GM18868 (cell line): ENCODE measurements at regions not wholly inside any gene's neighbourhood (a gene's known extent, or its start where the extent isn't known, plus 50 kb on each side); places are given as distances from the start of the nearest gene placed in this dataset.
"Not testable (repeated sequence)": the region's sequence is repeated elsewhere in the genome, so short reads cannot be mapped to it uniquely, and the experiment has no call there.

Experiments used
- ATAC-seq: cut with Tn5 transposase; IDR thresholded peaks from one replicate; pipeline ENCODE4 v1.9.1; 2021; ENCODE audit warnings: mild to moderate bottlenecking, moderate library complexity; ENCODE audit not compliant: unreplicated experiment

- no peak for ATAC-seq
Observed at GRCh38 chr18:1624612-1625011, 719.9 kb downstream of the ADCYAP1 start.

GRCh38 chr18:1627494-1627893 lies 722.8 kb downstream of the ADCYAP1 start:
- no peak for ATAC-seq

GRCh38 chr18:1648712-1649111 lies 744.0 kb downstream of the ADCYAP1 start:
- no peak for ATAC-seq

- no peak for ATAC-seq
Observed at GRCh38 chr18:1652018-1652417, 747.3 kb downstream of the ADCYAP1 start.

- no peak for ATAC-seq
Observed at GRCh38 chr18:1653873-1654272, 749.2 kb downstream of the ADCYAP1 start.

- ATAC-seq: no peak
Observed at GRCh38 chr18:1657876-1658275, 753.2 kb downstream of the ADCYAP1 start.

- no peak for ATAC-seq
Observed at GRCh38 chr18:1658908-1659566, 754.4 kb downstream of the ADCYAP1 start.

GRCh38 chr18:1663879-1664705 lies 759.4 kb downstream of the ADCYAP1 start:
- ATAC-seq: peak; percentile 88

- no peak for ATAC-seq
Observed at GRCh38 chr18:1665079-1665478, 760.4 kb downstream of the ADCYAP1 start.

- ATAC-seq: no peak
Observed at GRCh38 chr18:1668279-1668678, 763.6 kb downstream of the ADCYAP1 start.

- not testable (repeated sequence) for ATAC-seq
Observed at GRCh38 chr18:1671710-1672109, 767.0 kb downstream of the ADCYAP1 start.

- no peak for ATAC-seq
Observed at GRCh38 chr18:1676387-1676786, 771.7 kb downstream of the ADCYAP1 start.

- ATAC-seq: no peak
Observed at GRCh38 chr18:1680108-1680507, 775.4 kb downstream of the ADCYAP1 start.

GRCh38 chr18:1691863-1692262 lies 787.2 kb downstream of the ADCYAP1 start:
- ATAC-seq: no peak

GRCh38 chr18:1708006-1708405 lies 803.3 kb downstream of the ADCYAP1 start:
- no peak for ATAC-seq

GRCh38 chr18:1710114-1710513 lies 805.4 kb downstream of the ADCYAP1 start:
- no peak for ATAC-seq

- no peak for ATAC-seq
Observed at GRCh38 chr18:1732143-1732542, 827.5 kb downstream of the ADCYAP1 start.

GRCh38 chr18:1746131-1746530 lies 825.2 kb downstream of the METTL4 start:
- no peak for ATAC-seq

- no peak for ATAC-seq
Observed at GRCh38 chr18:1751249-1751648, 820.1 kb downstream of the METTL4 start.

- ATAC-seq: no peak
Observed at GRCh38 chr18:1760901-1761300, 810.4 kb downstream of the METTL4 start.

GRCh38 chr18:1774261-1774660 lies 797.0 kb downstream of the METTL4 start:
- ATAC-seq: no peak

- ATAC-seq: no peak
Observed at GRCh38 chr18:1777843-1778242, 793.5 kb downstream of the METTL4 start.
